Stimulated activated CD4-positive, alpha-beta T cell treated with anti-CD3 and anti-CD28 coated beads, Interleukin-4, amount 100 ng/mL, for 1 hour (primary cell): ENCODE measurements at regions not wholly inside any gene's neighbourhood (a gene's known extent, or its start where the extent isn't known, plus 50 kb on each side); places are given as distances from the start of the nearest gene placed in this dataset.
A peak's percentile ranks its signal among the peaks of the same experiment; 100 is the strongest.
"Not testable (repeated sequence)": the region's sequence is repeated elsewhere in the genome, so short reads cannot be mapped to it uniquely, and the experiment has no call there.

ENCODE experiments used
- DNase-seq: peaks from one replicate; pipeline ENCODE4 v3.0.0-alpha.2; 2020

DNA sequence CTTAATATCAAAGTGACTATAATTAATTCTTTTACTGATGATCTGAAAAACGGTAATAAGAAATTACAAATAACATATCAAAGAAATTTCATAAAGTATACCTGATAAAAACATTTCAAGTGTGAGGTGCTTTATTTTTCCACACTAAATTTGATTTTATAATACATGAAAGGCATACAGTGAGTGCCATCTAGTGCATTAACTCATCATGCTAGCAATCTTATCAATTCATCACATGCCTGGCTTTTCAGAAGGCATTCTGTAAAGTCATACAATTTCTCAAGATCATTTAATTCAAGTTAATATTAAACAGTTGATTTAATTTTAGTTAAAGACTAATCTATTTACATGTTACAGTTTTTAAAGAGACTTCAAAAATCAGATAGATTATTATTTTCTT lies 1020.9 kb downstream of the GATA3 start:
- DNase-seq: no peak

DNA sequence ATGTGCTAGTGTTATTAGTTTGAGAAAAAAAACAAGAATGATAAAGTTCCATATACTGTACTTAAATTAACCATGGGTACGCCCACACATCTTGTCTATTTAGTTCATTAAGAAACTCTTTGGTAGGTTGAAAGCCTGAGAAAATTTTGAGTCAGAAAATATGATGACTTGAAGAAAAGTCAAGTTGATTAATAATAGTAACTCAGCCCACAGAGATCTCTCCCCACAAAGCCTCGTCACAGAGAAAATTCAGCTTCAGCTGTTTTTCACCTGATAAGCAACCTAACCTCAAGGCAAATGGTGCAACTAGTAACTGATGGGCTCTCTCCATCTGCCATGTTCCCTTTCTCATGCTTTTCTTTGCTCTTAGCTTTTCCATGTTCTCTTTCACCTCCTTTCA lies 1021.6 kb downstream of the GATA3 start:
- no peak for DNase-seq

DNA sequence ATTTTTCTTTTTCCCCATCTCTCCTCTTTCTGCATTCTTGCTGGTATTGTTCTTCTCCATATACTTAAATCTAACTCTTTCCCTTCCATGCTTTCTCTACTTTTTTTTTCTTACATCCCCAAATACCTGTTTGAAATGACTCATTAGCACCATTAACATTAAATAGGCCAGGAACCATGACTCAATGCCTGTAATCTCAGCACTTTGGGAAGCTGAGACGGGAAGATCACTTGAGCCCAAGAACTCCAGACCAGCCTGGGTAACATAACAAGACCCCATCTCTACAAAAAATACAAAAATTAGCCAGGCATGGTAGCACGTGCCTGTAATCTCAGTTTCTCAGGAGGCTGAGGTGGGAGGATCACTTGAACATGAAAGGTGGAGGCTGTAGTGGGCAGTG lies 1026.8 kb downstream of the GATA3 start:
- DNase-seq: no peak

- DNase-seq: no peak
These were observed 1027.5 kb downstream of the GATA3 start for GRCh38 chr10:9081961-9082360.

- DNase-seq: peak; percentile 10
These were observed 1037.1 kb downstream of the GATA3 start for GRCh38 chr10:9091530-9092093.

GRCh38 chr10:9096288-9096687 lies 1041.8 kb downstream of the GATA3 start:
- no peak for DNase-seq

GRCh38 chr10:9097206-9097990 lies 1042.9 kb downstream of the GATA3 start:
- DNase-seq: no peak

DNA sequence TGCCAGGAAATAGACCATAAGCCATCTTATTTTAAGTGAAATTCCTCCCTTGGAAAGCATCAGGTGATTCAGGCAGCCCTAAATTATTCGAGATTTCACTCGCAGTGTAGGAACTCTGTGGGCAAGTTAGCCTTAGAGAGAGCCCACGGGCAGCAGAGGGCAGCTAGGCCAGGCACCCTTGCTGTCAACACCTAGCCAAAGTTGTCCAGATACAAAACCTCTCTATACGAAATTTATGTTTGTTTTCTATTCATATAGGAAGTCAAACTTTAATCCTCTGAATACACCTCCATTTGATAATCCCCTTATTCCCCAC lies 1043.5 kb downstream of the GATA3 start:
- DNase-seq: no peak

DNA sequence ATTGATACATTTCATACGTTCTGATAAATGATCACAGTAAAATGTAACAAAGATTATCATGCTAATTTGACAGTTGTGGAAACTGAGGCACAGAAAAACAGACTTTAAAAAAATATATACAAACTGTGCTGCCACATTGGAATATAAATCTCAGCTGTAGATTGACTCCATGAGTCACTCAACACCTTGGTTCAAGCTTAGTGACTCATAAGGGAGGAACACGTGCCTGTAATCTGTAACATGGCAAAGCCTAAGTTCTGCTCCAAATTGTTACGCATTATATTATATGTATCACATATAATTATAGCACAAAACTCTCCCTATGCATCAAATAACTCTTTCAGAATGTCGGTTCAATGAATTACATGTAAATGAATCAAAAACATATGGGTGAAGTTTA lies 1047.5 kb downstream of the GATA3 start:
- no peak for DNase-seq

DNA sequence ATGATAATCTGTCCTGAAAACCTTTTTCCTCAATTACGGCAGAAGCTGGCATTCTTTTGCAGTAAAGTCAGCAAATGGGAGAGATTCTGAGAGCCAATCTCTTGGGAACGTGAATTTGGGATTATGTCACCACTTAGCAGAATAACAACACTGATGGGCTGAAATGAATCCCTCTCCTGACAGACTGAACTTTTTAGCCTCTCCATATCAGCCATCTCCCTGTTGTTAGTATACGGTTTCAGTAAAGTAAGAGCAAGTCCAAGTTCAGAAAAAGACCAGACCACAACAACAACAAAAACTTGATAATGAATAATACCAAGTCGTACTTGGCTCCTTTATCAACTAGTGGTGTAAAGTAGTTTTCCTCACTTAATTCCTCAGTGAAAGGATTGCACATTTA lies 1048.8 kb downstream of the GATA3 start:
- no peak for DNase-seq

- DNase-seq: no peak
These were observed 1057.5 kb downstream of the GATA3 start for GRCh38 chr10:9111976-9112375.

- DNase-seq: no peak
These were observed 1072.2 kb downstream of the GATA3 start for GRCh38 chr10:9126728-9127127.

GRCh38 chr10:9137368-9137767 lies 1082.9 kb downstream of the GATA3 start:
- no peak for DNase-seq

DNA sequence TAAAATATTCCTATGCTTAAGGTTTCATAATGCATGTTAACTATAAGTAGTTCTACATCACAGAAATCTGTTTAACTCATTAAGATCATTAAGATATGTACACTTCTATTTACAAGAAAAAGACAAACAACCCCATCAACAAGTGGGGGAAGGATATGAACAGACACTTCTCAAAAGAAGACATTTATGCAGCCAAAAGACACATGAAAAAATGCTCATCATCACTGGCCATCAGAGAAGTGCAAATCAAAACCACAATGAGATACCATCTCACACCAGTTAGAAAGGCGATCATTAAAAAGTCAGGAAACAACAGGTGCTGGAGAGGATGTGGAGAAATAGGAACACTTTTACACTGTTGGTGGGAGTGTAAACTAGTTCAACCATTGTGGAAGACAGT lies 1084.3 kb downstream of the GATA3 start:
- DNase-seq: not testable (repeated sequence)

DNA sequence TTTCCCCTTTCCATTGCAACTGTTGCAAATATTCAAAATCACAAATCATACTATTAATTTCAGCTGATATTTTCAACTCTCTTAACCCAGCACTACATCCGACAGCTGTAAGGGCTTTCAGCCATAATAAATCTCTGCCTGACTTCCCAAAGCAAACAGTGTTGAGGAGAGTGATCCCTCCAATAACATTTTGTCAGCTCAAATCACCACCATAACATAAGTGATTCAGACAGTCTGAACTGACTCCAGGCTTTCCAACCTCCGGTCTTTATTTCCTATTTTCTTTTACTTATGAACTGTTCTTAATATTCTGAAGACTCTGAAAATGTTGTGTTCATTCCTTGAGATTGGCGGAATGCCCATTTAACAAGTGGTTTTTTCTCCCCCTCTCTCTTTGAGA lies 1085.9 kb downstream of the GATA3 start:
- DNase-seq: no peak

- no peak for DNase-seq
These were observed 1093.0 kb downstream of the GATA3 start for GRCh38 chr10:9147475-9147874.

DNA sequence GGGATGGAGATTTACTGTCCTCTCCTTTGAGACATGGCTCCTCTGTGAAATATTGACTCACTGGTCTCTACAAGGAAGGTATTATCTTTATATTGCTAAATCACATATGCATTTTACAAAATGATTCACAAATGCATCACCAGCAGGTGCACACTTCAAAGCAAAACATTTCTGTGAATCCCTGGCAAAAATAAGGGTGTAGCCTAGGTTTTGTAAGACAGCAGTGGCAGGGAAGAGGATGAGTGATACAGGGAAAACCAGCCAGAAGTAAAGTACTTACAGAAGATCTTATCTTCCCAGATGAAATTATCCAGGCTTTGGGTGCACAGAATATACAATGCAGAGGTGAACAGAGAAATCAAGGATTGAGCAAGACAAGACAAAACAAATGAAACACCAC lies 1094.6 kb downstream of the GATA3 start:
- DNase-seq: no peak

DNA sequence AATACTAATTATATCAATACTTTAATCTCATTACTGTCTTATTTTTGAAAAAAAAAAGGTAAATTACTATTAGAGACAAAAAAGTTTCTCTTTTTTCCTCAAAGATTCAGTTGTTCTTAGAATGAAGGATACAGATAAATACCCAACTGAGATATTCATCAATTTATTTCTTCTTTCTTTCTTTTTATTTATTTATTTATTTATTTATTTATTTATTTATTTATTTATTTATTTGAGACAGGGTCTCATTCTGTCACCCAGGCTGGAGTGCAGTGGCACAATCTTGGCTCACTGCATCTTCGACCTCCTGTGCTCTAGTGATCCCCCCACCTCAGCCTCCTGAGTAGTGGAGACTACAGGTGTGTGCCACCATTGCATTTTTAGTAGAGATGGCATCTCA lies 1098.6 kb downstream of the GATA3 start:
- not testable (repeated sequence) for DNase-seq

- DNase-seq: no peak
These were observed 1103.2 kb downstream of the GATA3 start for GRCh38 chr10:9157656-9158055.

- DNase-seq: no peak
These were observed 1104.2 kb downstream of the GATA3 start for GRCh38 chr10:9158675-9159074.

DNA sequence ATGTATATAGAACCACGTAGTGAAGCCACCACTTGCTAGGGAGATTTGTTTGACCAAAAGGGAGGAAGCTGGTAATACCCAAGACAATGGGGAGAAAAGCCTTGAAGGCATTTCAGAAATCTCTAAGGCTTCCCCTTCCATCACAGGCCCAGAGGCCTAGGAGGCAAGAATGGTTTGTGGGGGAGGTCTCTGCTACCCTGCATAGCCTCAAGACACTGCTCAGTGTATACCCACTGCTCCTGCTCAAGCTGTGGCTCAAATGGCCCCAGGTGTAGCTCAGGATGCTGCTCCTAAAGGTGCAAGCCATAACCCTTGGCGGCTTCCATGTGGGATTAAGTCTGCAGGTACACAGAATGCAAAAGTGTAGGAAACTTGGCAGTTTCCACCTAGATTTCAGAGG lies 1105.8 kb downstream of the GATA3 start:
- no peak for DNase-seq

GRCh38 chr10:9163699-9164098 lies 1109.2 kb downstream of the GATA3 start:
- no peak for DNase-seq

- no peak for DNase-seq
These were observed 1112.3 kb downstream of the GATA3 start for GRCh38 chr10:9166770-9167169.

- no peak for DNase-seq
These were observed 1117.8 kb downstream of the GATA3 start for GRCh38 chr10:9172276-9172675.

GRCh38 chr10:9175200-9175599 lies 1120.7 kb downstream of the GATA3 start:
- DNase-seq: no peak
